H1 (cell line): ENCODE measurements at regions not wholly inside any gene's neighbourhood (a gene's known extent, or its start where the extent isn't known, plus 50 kb on each side); places are given as distances from the start of the nearest gene placed in this dataset.

Source experiments
- CTCF ChIA-PET: fragments of 300-600 bp; sonication (Branson Sonifier 250); formaldehyde crosslinking; loops from one replicate; lab custom pipeline; 2021; ENCODE audit not compliant: partially characterized antibody; lab: Charles Lee
- POLR2A ChIA-PET: fragments of 300-600 bp; sonication (Branson Sonifier 250); formaldehyde crosslinking; loops from one replicate; lab custom pipeline; 2021; ENCODE audit warnings: inconsistent platforms; ENCODE audit not compliant: partially characterized antibody; lab: Charles Lee
- DNase-seq, 2 experiments: peaks; one replicate each; pipeline versions ENCODE4 v3.0.0 to v3.0.0-alpha.2; 2010 to 2022; ENCODE audit warnings: low spot score in 2 of 2, low read depth in 1 of 2, mixed read lengths in 1 of 2
- FAIRE-seq: peaks from 2 replicates; lab custom pipeline; 2011; peaks lifted over from hg19 to GRCh38; lab: Jason Lieb, UNC
- H2AFZ ChIP-seq: 2 replicates; pipeline ENCODE4 v1.8.1; 2012; ENCODE audit warnings: low read length, inconsistent platforms
- H2AK5ac ChIP-seq: 2 replicates; pipeline ENCODE4 v1.6.1; 2013; ENCODE audit warnings: low read depth, low read length
- H2BK120ac ChIP-seq: replicated peaks from 2 replicates; pipeline ENCODE3; 2013; ENCODE audit warnings: low read depth, low read length, inconsistent platforms
- H2BK12ac ChIP-seq: 2 replicates; pipeline ENCODE4 v1.6.1; 2013; ENCODE audit warnings: low read depth, low read length
- H2BK15ac ChIP-seq: 2 replicates; pipeline ENCODE4 v1.6.1; 2013; ENCODE audit warnings: low read length
- H2BK20ac ChIP-seq: 2 replicates; pipeline ENCODE4 v1.6.1; 2013; ENCODE audit warnings: low read length
- H2BK5ac ChIP-seq: 2 replicates; pipeline ENCODE4 v1.6.1; 2013; ENCODE audit warnings: low read depth, low read length
- H3K14ac ChIP-seq: 2 replicates; pipeline ENCODE4 v1.6.1; 2013; ENCODE audit warnings: inconsistent platforms; ENCODE audit not compliant: insufficient read length
- H3K18ac ChIP-seq: 2 replicates; pipeline ENCODE4 v1.6.1; 2013; ENCODE audit warnings: low read length; ENCODE audit errors: extremely low read depth
- H3K23ac ChIP-seq: 2 replicates; pipeline ENCODE4 v1.6.1; 2013; ENCODE audit warnings: inconsistent platforms; ENCODE audit not compliant: insufficient read length
- H3K23me2 ChIP-seq: 2 replicates; pipeline ENCODE4 v1.6.1; 2013; ENCODE audit warnings: low read depth, low read length
- H3K27ac ChIP-seq: 2 replicates; pipeline ENCODE4 v1.6.1; 2011; ENCODE audit warnings: low read depth, low read length, inconsistent platforms
- H3K27me3 ChIP-seq, 4 experiments: replicated peaks in 1 of 4; 1 replicate in 1 of 4; 2 replicates in 3 of 4; pipeline versions ENCODE4 v1.6.1 to v1.8.1; 2011 to 2013; ENCODE audit warnings: low read length in 3 of 4, mild to moderate bottlenecking in 3 of 4, inconsistent platforms in 2 of 4, mixed read lengths in 2 of 4, moderate library complexity in 1 of 4; ENCODE audit not compliant: control insufficient read depth in 3 of 4, insufficient read depth in 3 of 4; ENCODE audit errors: extremely low read depth in 1 of 4
- H3K36me3 ChIP-seq, 4 experiments: 2 replicates each; pipeline versions ENCODE4 v1.6.1 to v1.8.1; 2011 to 2013; ENCODE audit warnings: mild to moderate bottlenecking in 4 of 4, low read length in 3 of 4, moderate library complexity in 2 of 4, control low read depth in 1 of 4, inconsistent platforms in 1 of 4; ENCODE audit not compliant: insufficient read depth in 4 of 4, control insufficient read depth in 2 of 4
- H3K4ac ChIP-seq: replicated peaks from 2 replicates; pipeline ENCODE3; 2013; ENCODE audit warnings: low read length, low read depth, mixed read lengths, inconsistent platforms; ENCODE audit not compliant: insufficient read length
- H3K4me1 ChIP-seq, 4 experiments: replicated peaks in 1 of 4; 1 replicate in 1 of 4; 2 replicates in 3 of 4; pipeline versions ENCODE4 v1.6.1 to v1.8.1; 2011 to 2013; ENCODE audit warnings: low read length in 3 of 4, inconsistent platforms in 2 of 4, mixed read lengths in 1 of 4; ENCODE audit not compliant: insufficient read depth in 4 of 4, control insufficient read depth in 3 of 4
- H3K4me2 ChIP-seq, 2 experiments: 2 replicates each; pipeline versions ENCODE4 v1.6.1 to v1.8.1; 2011 to 2013; ENCODE audit warnings: low read depth in 2 of 2, low read length in 2 of 2, control low read depth in 1 of 2, inconsistent platforms in 1 of 2, mild to moderate bottlenecking in 1 of 2; ENCODE audit not compliant: insufficient read depth in 1 of 2
- H3K4me3 ChIP-seq, 4 experiments: fragments of 200-600, 300-600 bp in 1 of 4; sonication (generic), shearing (Covaris generic), sonication (Bioruptor Twin) in 1 of 4; 2 replicates each; pipeline versions ENCODE4 v1.5.1 to v1.8.1; 2011 to 2016; ENCODE audit warnings: low read length in 4 of 4, low read depth in 3 of 4, control low read depth in 2 of 4, inconsistent platforms in 2 of 4, mild to moderate bottlenecking in 2 of 4, mixed read lengths in 1 of 4, moderate library complexity in 1 of 4; ENCODE audit not compliant: insufficient read depth in 2 of 4; ENCODE audit errors: extremely low read depth in 1 of 4
- H3K56ac ChIP-seq: replicated peaks from 2 replicates; pipeline ENCODE3; 2013; ENCODE audit warnings: low read depth, mild to moderate bottlenecking, mixed read lengths, low read length, inconsistent platforms; ENCODE audit not compliant: insufficient read length
- H3K79me1 ChIP-seq: 2 replicates; pipeline ENCODE4 v1.6.1; 2013; ENCODE audit warnings: low read depth, low read length, control low read depth
- H3K79me2 ChIP-seq, 2 experiments: 2 replicates each; pipeline versions ENCODE4 v1.6.1 to v1.8.1; 2012 to 2013; ENCODE audit warnings: low read length in 2 of 2, mild to moderate bottlenecking in 2 of 2, inconsistent platforms in 1 of 2; ENCODE audit not compliant: insufficient read depth in 2 of 2, control insufficient read depth in 1 of 2
- H3K9ac ChIP-seq, 4 experiments: replicated peaks in 1 of 4; 1 replicate in 1 of 4; 2 replicates in 3 of 4; pipeline versions ENCODE4 v1.6.1 to v1.8.1; 2011 to 2013; ENCODE audit warnings: low read depth in 3 of 4, low read length in 3 of 4, control low read depth in 2 of 4, mild to moderate bottlenecking in 2 of 4, moderate library complexity in 2 of 4, inconsistent platforms in 1 of 4; ENCODE audit errors: extremely low read depth in 1 of 4
- H3K9me3 ChIP-seq, 2 experiments: 2 replicates each; pipeline versions ENCODE4 v1.6.1 to v1.8.1; 2012 to 2013; ENCODE audit warnings: mild to moderate bottlenecking in 2 of 2, moderate library complexity in 2 of 2, control low read depth in 1 of 2, inconsistent platforms in 1 of 2, low read depth in 1 of 2, low read length in 1 of 2, mixed read lengths in 1 of 2; ENCODE audit not compliant: insufficient read depth in 2 of 2
- H4K20me1 ChIP-seq, 2 experiments: replicated peaks in 1 of 2; 2 replicates each; pipeline versions ENCODE3 to v1.8.1; 2011 to 2013; ENCODE audit warnings: inconsistent platforms in 2 of 2, low read length in 2 of 2, mild to moderate bottlenecking in 1 of 2; ENCODE audit not compliant: insufficient read depth in 2 of 2, control insufficient read depth in 1 of 2
- H4K5ac ChIP-seq: 2 replicates; pipeline ENCODE4 v1.6.1; 2013; ENCODE audit warnings: low read length, low read depth, mixed read lengths, inconsistent platforms; ENCODE audit not compliant: insufficient read length
- H4K8ac ChIP-seq: 2 replicates; pipeline ENCODE4 v1.8.0; 2013; ENCODE audit warnings: mild to moderate bottlenecking, moderate library complexity, low read length, inconsistent platforms; ENCODE audit not compliant: insufficient read depth; ENCODE audit errors: extremely low read depth
- H4K91ac ChIP-seq: replicated peaks from 2 replicates; pipeline ENCODE3; 2013; ENCODE audit warnings: low read length, mixed read lengths, inconsistent platforms; ENCODE audit not compliant: insufficient read length
- ASH2L ChIP-seq: fragments of 200-600, 300-600 bp; sonication (generic); IDR thresholded peaks from one replicate; pipeline ENCODE4 v1.7.1; 2017; ENCODE audit warnings: low read length
- JUN ChIP-seq: IDR thresholded peaks from 2 replicates; pipeline ENCODE4 v1.6.1; 2011; ENCODE audit warnings: low read depth, mild to moderate bottlenecking, improper control_type of control experiment, low read length
- WGBS, 2 experiments: shearing (Covaris generic) in 1 of 2; methylation state at CpG; one replicate each; pipeline versions ENCODE4 v1.1.6 to v1.1.7; 2013 to 2015; ENCODE audit warnings: low lambda C conversion rate in 2 of 2, mixed read lengths in 2 of 2, inconsistent platforms in 1 of 2, low coverage in 1 of 2, missing lambda C conversion rate in 1 of 2; ENCODE audit not compliant: insufficient replicate concordance in 2 of 2, insufficient coverage in 1 of 2, insufficient read length in 1 of 2; ENCODE audit errors: extremely low coverage in 1 of 2, missing lambda C conversion rate in 1 of 2; 5-methylcytosine and 5-hydroxymethylcytosine counted together

GRCh38 chrY:8690901-8691685 is 646.2 kb upstream of the TSPY4 start:
- Histone ChIP-seq H3K18ac (no peak overlapping the region), H2BK5ac (no peak overlapping the region), H3K79me1 (no peaks in the 10 kb centered on the region), H4K20me1 (no peaks in the 10 kb centered on the region), H3K79me2 (no peaks in the 10 kb centered on the region), H3K14ac (no peak overlapping the region), H3K27me3 (no peaks in the 10 kb centered on the region), H4K91ac (no peak overlapping the region), H3K56ac (no peak overlapping the region), H2AK5ac (no peak overlapping the region), H3K4me3 (no peak overlapping the region), H4K5ac (no peak overlapping the region), H2BK15ac (no peak overlapping the region), H2BK20ac (no peak overlapping the region), H2BK120ac (no peak overlapping the region), H3K4me2 (no peak overlapping the region), H3K4me1 (no peaks in the 10 kb centered on the region), H2BK12ac (no peak overlapping the region), H3K23ac (no peak overlapping the region), H2AFZ (no peak overlapping the region), H3K9me3 (peaks cover 13 to 81% of the 10 kb centered on the region in 2 experiments), H3K9ac (no peak overlapping the region), H3K23me2 (no peaks in the 10 kb centered on the region), H4K8ac (no peak overlapping the region), H3K4ac (no peak overlapping the region), H3K36me3 (no peaks in the 10 kb centered on the region), H3K27ac (no peak overlapping the region)
- POLR2A ChIA-PET: no interaction called here
- no peak for DNase-seq
- 58% methylated on average over 2 of the region's 2 CpGs; no CpG with 5 or more reads in 1 of the 2 experiments for WGBS, 2 experiments
- TF ChIP-seq ASH2L (no peak), JUN (no peak)
- no peak for FAIRE-seq
- CTCF ChIA-PET: no interaction called here
